Head of caudate nucleus (tissue), 42 donors: ENCODE measurements at regions not wholly inside any gene's neighbourhood (a gene's known extent, or its start where the extent isn't known, plus 50 kb on each side); places are given as distances from the start of the nearest gene placed in this dataset.
"Not testable (repeated sequence)": the region's sequence is repeated elsewhere in the genome, so short reads cannot be mapped to it uniquely, and the experiment has no call there.

Source experiments
- DNase-seq, 42 donors: peaks; one replicate each; pipeline versions ENCODE4 v3.0.0 to v3.0.0-alpha.2; 2020 to 2021; ENCODE audit warnings: mixed read lengths in 7 of 42
- intact Hi-C: fragments of 100-400 bp; cut with DNase I; formaldehyde crosslinking; loops from one replicate; pipeline ENCODE4 v1.15.0; 2022

DNA sequence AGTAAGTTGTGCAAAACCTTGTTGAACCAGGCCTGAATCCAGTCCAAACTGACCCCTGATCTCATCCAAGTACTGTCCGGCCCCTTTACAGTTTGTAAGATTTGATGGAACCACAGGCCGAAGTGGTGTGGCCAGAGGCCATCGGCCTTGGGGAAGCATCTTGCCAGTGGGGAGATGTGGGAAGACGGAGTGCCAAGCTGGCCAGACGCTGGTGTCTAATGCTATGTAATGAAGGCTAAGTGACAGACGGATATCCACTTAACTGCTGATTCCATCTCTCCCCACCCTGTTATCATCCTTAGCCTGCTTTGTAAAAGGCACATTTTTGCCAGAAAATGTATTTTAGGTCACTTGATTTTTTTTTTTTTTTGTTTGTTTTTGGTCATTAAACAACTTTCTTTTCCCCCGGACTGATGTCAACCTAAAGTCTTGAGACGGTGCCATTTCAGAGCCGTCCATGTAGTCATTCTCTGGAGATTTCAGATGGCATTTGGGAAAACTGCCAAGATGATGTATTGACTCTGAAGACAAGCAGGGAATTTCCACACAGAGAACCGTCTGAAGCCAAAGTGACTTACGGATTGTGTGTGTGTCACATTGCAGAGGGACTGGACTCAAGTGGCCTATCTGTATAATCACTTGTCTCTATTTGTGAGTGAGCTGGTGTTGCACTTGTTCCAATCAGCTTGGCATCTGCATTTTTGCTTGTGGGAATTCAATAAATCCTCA lies 86.5 kb upstream of the MANSC4 start:
- peak in 1 of 42 donors; percentile 4 for DNase-seq
- intact Hi-C loops = no loop called here

DNA sequence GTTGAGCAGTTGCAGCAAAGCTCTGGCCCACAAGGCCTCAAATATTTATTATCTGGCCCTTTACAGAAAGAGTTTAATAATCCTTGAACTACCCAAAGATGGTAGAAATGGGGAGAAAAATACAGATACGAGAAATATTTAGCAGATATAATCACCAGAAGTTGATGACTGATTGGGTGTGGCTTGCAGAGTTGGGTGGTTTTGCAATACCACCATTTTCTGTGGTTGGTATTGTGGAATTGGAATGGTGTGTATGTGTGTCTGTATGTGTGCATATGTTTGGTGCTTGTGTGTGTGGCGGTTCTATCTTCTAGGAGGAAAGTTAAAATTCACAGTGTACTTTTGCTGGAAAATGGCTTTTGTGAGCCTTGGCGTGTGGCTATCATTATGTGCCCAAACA lies 85.4 kb upstream of the MANSC4 start:
- intact Hi-C loops = no loop called here
- DNase-seq = no peak

DNA sequence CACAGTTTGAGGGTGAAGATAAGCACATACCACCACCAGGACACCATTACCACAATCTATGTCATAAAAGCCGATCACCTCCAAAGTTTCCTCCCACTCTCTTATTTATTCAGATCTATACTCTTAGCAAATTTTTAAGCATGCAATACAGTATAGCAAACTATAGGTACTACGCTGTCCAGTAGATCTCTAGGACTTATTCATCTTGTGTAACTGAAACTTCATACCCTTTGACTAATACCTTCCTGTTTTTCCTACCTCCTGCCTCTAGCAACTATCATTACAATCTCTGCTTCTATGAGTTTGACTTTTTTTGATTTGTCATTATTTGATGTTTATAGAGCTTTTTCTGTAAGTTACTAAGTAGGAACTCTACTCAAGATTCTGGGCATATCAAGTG lies 84.5 kb upstream of the MANSC4 start:
- DNase-seq = no peak
- intact Hi-C loops = no loop called here

DNA sequence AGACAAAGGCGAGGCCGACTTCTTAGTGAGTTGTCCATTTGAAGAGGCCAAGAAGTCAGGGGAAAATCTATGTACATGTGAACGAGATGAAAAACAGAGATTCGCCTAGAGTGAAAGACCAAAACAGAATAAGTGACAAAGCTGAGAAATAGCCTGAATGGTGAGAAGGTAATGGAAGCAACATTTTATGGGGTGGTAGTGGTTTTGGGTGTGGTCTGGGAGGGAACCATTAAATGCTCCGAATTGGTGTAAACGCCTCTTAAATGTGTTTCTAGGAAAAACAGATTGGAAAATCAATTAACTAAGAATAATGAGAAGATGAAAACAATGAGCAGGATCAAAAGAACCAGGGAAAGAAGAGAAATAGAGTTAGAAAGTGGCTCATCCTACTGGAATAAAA lies 83.8 kb upstream of the MANSC4 start:
- intact Hi-C loops = no loop called here
- DNase-seq = no peak

DNA sequence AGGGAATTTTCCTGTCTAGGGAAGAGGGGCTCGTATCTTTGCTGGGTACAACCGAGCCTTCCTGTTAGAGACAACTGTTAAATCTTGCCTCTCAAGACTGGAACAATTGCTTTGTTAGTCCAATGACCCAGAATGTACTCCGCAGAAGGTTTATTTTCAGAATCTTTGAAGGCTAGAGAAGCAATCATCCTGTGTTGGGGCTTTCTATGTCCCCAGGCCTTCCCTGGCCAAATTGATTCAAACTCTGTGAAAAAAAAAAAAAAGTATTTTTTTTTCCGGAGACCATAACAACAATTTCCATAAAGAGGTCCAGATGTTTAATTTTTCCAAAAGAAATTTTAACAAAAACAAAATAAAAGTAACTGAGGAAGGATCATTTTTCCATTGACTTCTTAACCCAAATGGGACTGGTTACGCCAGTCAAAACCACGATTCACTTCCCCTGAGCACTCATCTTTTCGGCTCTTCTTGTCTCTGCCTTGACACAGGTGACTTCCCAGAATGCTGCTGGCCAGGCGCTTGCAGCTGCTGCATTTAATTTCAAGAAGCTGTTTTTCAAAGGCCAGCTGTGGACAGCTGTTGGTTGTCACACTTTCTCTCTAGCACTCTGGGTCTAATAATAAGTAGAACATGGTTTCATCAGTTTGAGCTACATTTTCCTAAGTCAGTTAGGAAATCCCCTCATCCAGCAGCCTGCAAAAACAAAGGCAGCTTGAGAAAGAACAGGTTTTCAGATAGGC lies 81.6 kb upstream of the MANSC4 start:
- intact Hi-C loops = no loop called here
- DNase-seq = no peak

DNA sequence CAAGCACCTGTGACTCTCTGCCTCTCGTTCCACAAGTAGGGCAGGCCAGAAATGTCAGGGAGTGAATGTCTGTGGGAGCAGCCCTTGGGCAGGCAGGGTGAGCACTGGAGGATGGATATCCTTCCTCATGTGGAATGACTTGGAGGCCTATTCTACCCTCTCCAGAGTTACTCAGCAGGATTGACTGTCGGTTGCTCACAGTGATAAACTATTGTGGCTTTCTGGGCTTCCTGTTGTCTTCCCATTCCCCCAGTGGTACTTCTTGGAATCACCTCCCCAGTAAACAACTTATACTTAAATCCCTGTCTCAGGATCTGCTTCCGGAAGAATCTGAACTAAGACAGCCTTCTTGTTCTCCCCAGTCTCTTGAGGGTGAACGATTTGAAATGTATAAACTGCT lies 79.6 kb upstream of the MANSC4 start:
- DNase-seq = no peak
- intact Hi-C loops = no loop called here

DNA sequence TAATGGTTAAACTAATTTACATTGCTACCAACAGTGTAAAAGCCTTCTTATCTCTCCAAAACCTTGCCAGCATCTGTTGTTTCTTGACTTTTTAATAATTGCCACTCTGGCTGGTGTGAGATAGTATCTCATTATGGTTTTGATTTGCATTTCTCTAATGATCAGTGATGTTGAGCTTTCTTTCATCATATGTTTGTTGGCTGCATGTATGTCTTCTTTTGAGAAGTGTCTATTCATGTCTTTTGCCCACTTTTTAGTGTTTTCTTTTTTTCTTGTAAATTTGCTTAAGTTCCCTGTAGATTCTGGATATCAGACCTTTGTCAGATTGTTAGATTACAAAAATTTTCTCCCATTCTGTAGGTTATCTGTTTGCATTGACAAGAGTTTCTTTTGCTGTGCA lies 77.0 kb upstream of the MANSC4 start:
- DNase-seq, intact Hi-C loops: not testable (repeated sequence)

DNA sequence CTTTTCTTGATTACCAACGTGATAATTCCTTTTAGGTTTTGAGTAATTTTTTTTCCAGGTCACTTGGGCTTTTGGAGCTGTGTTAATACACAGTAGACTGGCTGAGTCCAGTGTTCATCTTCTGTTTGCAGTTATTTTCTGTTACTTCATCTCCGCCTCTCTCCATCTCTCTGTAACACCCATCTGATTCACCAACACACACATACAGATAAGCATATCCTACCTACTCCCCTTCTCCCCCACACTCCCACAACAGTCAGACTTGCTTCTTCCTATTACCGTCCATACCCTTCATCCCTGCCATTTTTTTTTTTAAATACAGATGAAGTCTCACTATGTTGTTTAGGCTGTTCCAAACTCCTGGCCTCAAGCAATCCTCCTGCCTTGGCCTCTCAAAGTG lies 72.7 kb upstream of the MANSC4 start:
- DNase-seq = no peak
- intact Hi-C loops = no loop called here
